Neural progenitor cell (in vitro differentiated cells): ENCODE measurements at regions not wholly inside any gene's neighbourhood (a gene's known extent, or its start where the extent isn't known, plus 50 kb on each side); places are given as distances from the start of the nearest gene placed in this dataset.
"Not testable (repeated sequence)": the region's sequence is repeated elsewhere in the genome, so short reads cannot be mapped to it uniquely, and the experiment has no call there.

Source experiments
- EZH2 ChIP-seq: fragments of 200-600 bp; sonication (generic); IDR thresholded peaks from 2 replicates; pipeline ENCODE4 v1.6.1; 2017; ENCODE audit warnings: antibody characterized with exemption, mild to moderate bottlenecking, moderate library complexity
- TF ChIP-seq, protein P1 (sequence below): fragments of 200-600 bp; sonication (generic); IDR thresholded peaks from 2 replicates; pipeline ENCODE4 v1.5.1; 2017; ENCODE audit warnings: antibody characterized with exemption, mild to moderate bottlenecking

DNA sequence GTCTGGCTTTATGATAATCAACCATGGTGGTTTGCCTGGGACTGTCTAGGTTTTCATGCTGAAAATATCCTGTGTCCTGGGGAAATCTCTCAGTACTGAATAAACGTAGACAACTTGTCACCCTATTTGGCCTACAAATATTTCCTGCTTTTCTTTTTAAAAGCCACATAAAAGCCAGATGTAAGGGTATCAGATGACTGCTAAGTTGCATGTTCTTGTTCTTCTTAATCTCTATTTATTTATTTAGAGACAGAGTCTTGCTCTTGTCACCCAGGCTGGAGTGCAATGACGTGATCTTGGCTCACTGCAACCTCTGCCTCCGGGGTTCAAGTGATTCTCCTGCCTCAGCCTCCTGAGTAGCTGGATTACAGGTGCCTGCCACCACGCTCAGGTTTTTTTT lies 117.7 kb downstream of the DCK start:
- TF ChIP-seq, protein P1, sequence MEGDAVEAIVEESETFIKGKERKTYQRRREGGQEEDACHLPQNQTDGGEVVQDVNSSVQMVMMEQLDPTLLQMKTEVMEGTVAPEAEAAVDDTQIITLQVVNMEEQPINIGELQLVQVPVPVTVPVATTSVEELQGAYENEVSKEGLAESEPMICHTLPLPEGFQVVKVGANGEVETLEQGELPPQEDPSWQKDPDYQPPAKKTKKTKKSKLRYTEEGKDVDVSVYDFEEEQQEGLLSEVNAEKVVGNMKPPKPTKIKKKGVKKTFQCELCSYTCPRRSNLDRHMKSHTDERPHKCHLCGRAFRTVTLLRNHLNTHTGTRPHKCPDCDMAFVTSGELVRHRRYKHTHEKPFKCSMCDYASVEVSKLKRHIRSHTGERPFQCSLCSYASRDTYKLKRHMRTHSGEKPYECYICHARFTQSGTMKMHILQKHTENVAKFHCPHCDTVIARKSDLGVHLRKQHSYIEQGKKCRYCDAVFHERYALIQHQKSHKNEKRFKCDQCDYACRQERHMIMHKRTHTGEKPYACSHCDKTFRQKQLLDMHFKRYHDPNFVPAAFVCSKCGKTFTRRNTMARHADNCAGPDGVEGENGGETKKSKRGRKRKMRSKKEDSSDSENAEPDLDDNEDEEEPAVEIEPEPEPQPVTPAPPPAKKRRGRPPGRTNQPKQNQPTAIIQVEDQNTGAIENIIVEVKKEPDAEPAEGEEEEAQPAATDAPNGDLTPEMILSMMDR, result not testable (repeated sequence)
- TF ChIP-seq EZH2, result not testable (repeated sequence)
